ENCODE measurements at regions not wholly inside any gene's neighbourhood (a gene's known extent, or its start where the extent isn't known, plus 50 kb on each side); places are given as distances from the start of the nearest gene placed in this dataset.
A peak's percentile ranks its signal among the peaks of the same experiment; 100 is the strongest.

- intact Hi-C loops (cut with DNase I): no loop called here
Measured at GRCh38 chr5:124439609-124440008, 306.8 kb downstream of the ZNF608 start.

GRCh38 chr5:124438903-124439281, 307.5 kb downstream of the ZNF608 start:
- no peaks in the 10 kb centered on the region for H3K9me3 ChIP-seq (ENCODE audit: control insufficient read depth, low read length)
- intact Hi-C loops (cut with DNase I): no loop called here
- no peak overlapping the region for H3K27ac ChIP-seq (ENCODE audit: low read length)
- peak in 1 of 3 donors; percentile 47 for DNase-seq
- H3K4me1 ChIP-seq (ENCODE audit: control insufficient read depth, insufficient read depth, low read length): peaks cover 4% of the 10 kb centered on the region
- 32% methylated on average over 5 of the region's 5 CpGs for WGBS
- ATAC-seq: no peak
- H3K27me3 ChIP-seq (ENCODE audit: control insufficient read depth, insufficient read depth): no peaks in the 10 kb centered on the region
- H3K4me3 ChIP-seq (ENCODE audit: low read length): no peak overlapping the region

More at GRCh38 chr5:124439609-124440008, 306.8 kb downstream of the ZNF608 start:
- no peaks in the 10 kb centered on the region for H3K9me3 ChIP-seq (ENCODE audit: control insufficient read depth, low read length)
- WGBS: 97% methylated on average over 3 of the region's 3 CpGs
- H3K27me3 ChIP-seq (ENCODE audit: control insufficient read depth, insufficient read depth): no peaks in the 10 kb centered on the region
- DNase-seq: no peak
- H3K27ac ChIP-seq (ENCODE audit: low read length): no peak overlapping the region
- no peak for ATAC-seq
- no peak overlapping the region for H3K4me3 ChIP-seq (ENCODE audit: low read length)
- H3K4me1 ChIP-seq (ENCODE audit: control insufficient read depth, insufficient read depth, low read length): peaks cover 4% of the 10 kb centered on the region

GRCh38 chr5:124438026-124438902, 308.2 kb downstream of the ZNF608 start:
- no peaks in the 10 kb centered on the region for H3K27me3 ChIP-seq (ENCODE audit: control insufficient read depth, insufficient read depth)
- H3K4me3 ChIP-seq (ENCODE audit: low read length): no peak overlapping the region
- intact Hi-C loops (cut with DNase I): no loop called here
- H3K4me1 ChIP-seq (ENCODE audit: control insufficient read depth, insufficient read depth, low read length): peaks cover 4% of the 10 kb centered on the region
- no peaks in the 10 kb centered on the region for H3K9me3 ChIP-seq (ENCODE audit: control insufficient read depth, low read length)
- no peak overlapping the region for H3K27ac ChIP-seq (ENCODE audit: low read length)
- DNase-seq: no peak
- ATAC-seq: no peak
- WGBS: 86% methylated on average over 14 of the region's 14 CpGs

GRCh38 chr5:124436294-124436693, 310.1 kb downstream of the ZNF608 start:
- peaks cover 4% of the 10 kb centered on the region for H3K4me1 ChIP-seq (ENCODE audit: control insufficient read depth, insufficient read depth, low read length)
- no peaks in the 10 kb centered on the region for H3K9me3 ChIP-seq (ENCODE audit: control insufficient read depth, low read length)
- intact Hi-C loops (cut with DNase I): no loop called here
- DNase-seq (no peak), ATAC-seq (no peak)
- no peaks in the 10 kb centered on the region for H3K27me3 ChIP-seq (ENCODE audit: control insufficient read depth, insufficient read depth)
- WGBS: 95% methylated on average over 2 of the region's 2 CpGs
- no peak overlapping the region for H3K27ac ChIP-seq (ENCODE audit: low read length)
- H3K4me3 ChIP-seq (ENCODE audit: low read length): no peak overlapping the region

- Histone ChIP-seq H3K27ac (ENCODE audit: low read length) (no peak overlapping the region), H3K9me3 (ENCODE audit: control insufficient read depth, low read length) (no peaks in the 10 kb centered on the region), H3K27me3 (ENCODE audit: control insufficient read depth, insufficient read depth) (no peaks in the 10 kb centered on the region), H3K4me1 (ENCODE audit: control insufficient read depth, insufficient read depth, low read length) (no peaks in the 10 kb centered on the region), H3K4me3 (ENCODE audit: low read length) (no peak overlapping the region)
- DNase-seq (no peak), ATAC-seq (no peak)
- WGBS: 98% methylated on average over 1 of the region's 1 CpG
- intact Hi-C loops (cut with DNase I): no loop called here
Measured at GRCh38 chr5:124433170-124433569, 313.3 kb downstream of the ZNF608 start.

GRCh38 chr5:124421584-124421983, 324.9 kb downstream of the ZNF608 start:
- ATAC-seq (no peak), DNase-seq (no peak)
- no peak overlapping the region for H3K4me3 ChIP-seq (ENCODE audit: low read length)
- 83% methylated on average over 1 of the region's 1 CpG for WGBS
- no peaks in the 10 kb centered on the region for H3K27me3 ChIP-seq (ENCODE audit: control insufficient read depth, insufficient read depth)
- H3K9me3 ChIP-seq (ENCODE audit: control insufficient read depth, low read length): no peaks in the 10 kb centered on the region
- H3K4me1 ChIP-seq (ENCODE audit: control insufficient read depth, insufficient read depth, low read length): no peaks in the 10 kb centered on the region
- intact Hi-C loops (cut with DNase I): no loop called here
- no peak overlapping the region for H3K27ac ChIP-seq (ENCODE audit: low read length)

GRCh38 chr5:124420952-124421351, 325.5 kb downstream of the ZNF608 start:
- WGBS: 48% methylated on average over 2 of the region's 2 CpGs
- no peak for DNase-seq
- Histone ChIP-seq H3K4me3 (ENCODE audit: low read length) (no peak overlapping the region), H3K27ac (ENCODE audit: low read length) (no peak overlapping the region), H3K27me3 (ENCODE audit: control insufficient read depth, insufficient read depth) (no peaks in the 10 kb centered on the region), H3K4me1 (ENCODE audit: control insufficient read depth, insufficient read depth, low read length) (peaks cover 3% of the 10 kb centered on the region), H3K9me3 (ENCODE audit: control insufficient read depth, low read length) (no peaks in the 10 kb centered on the region)
- ATAC-seq: no peak
- intact Hi-C loops (cut with DNase I): no loop called here

GRCh38 chr5:124419531-124419930, 326.9 kb downstream of the ZNF608 start:
- Histone ChIP-seq H3K27ac (ENCODE audit: low read length) (no peak overlapping the region), H3K9me3 (ENCODE audit: control insufficient read depth, low read length) (no peaks in the 10 kb centered on the region), H3K4me1 (ENCODE audit: control insufficient read depth, insufficient read depth, low read length) (peaks cover 3% of the 10 kb centered on the region), H3K27me3 (ENCODE audit: control insufficient read depth, insufficient read depth) (no peaks in the 10 kb centered on the region), H3K4me3 (ENCODE audit: low read length) (no peak overlapping the region)
- DNase-seq: no peak
- no peak for ATAC-seq
- intact Hi-C loops (cut with DNase I): no loop called here
- 56% methylated on average over 2 of the region's 2 CpGs for WGBS

GRCh38 chr5:124418390-124418789, 328.0 kb downstream of the ZNF608 start:
- no peak overlapping the region for H3K27ac ChIP-seq (ENCODE audit: low read length)
- peaks cover 3% of the 10 kb centered on the region for H3K4me1 ChIP-seq (ENCODE audit: control insufficient read depth, insufficient read depth, low read length)
- ATAC-seq (no peak), DNase-seq (no peak)
- H3K27me3 ChIP-seq (ENCODE audit: control insufficient read depth, insufficient read depth): no peaks in the 10 kb centered on the region
- H3K9me3 ChIP-seq (ENCODE audit: control insufficient read depth, low read length): no peaks in the 10 kb centered on the region
- 94% methylated on average over 2 of the region's 2 CpGs for WGBS
- intact Hi-C loops (cut with DNase I): no loop called here
- no peak overlapping the region for H3K4me3 ChIP-seq (ENCODE audit: low read length)

GRCh38 chr5:124417196-124417595, 329.2 kb downstream of the ZNF608 start:
- no peak for ATAC-seq
- Histone ChIP-seq H3K9me3 (ENCODE audit: control insufficient read depth, low read length) (no peaks in the 10 kb centered on the region), H3K4me1 (ENCODE audit: control insufficient read depth, insufficient read depth, low read length) (peaks cover 3% of the 10 kb centered on the region), H3K4me3 (ENCODE audit: low read length) (no peak overlapping the region), H3K27ac (ENCODE audit: low read length) (no peak overlapping the region), H3K27me3 (ENCODE audit: control insufficient read depth, insufficient read depth) (no peaks in the 10 kb centered on the region)
- intact Hi-C loops (cut with DNase I): no loop called here
- no peak for DNase-seq

GRCh38 chr5:124416627-124417026, 329.8 kb downstream of the ZNF608 start:
- H3K9me3 ChIP-seq (ENCODE audit: control insufficient read depth, low read length): no peaks in the 10 kb centered on the region
- intact Hi-C loops (cut with DNase I): no loop called here
- peaks cover 3% of the 10 kb centered on the region for H3K4me1 ChIP-seq (ENCODE audit: control insufficient read depth, insufficient read depth, low read length)
- H3K27me3 ChIP-seq (ENCODE audit: control insufficient read depth, insufficient read depth): no peaks in the 10 kb centered on the region
- WGBS: 81% methylated on average over 3 of the region's 3 CpGs
- H3K27ac ChIP-seq (ENCODE audit: low read length): no peak overlapping the region
- no peak overlapping the region for H3K4me3 ChIP-seq (ENCODE audit: low read length)
- DNase-seq (no peak), ATAC-seq (no peak)

- Histone ChIP-seq H3K4me3 (ENCODE audit: low read length) (no peak overlapping the region), H3K4me1 (ENCODE audit: control insufficient read depth, insufficient read depth, low read length) (peaks cover 3% of the 10 kb centered on the region), H3K27ac (ENCODE audit: low read length) (no peak overlapping the region), H3K27me3 (ENCODE audit: control insufficient read depth, insufficient read depth) (no peaks in the 10 kb centered on the region), H3K9me3 (ENCODE audit: control insufficient read depth, low read length) (no peaks in the 10 kb centered on the region)
- ATAC-seq: no peak
- 97% methylated on average over 3 of the region's 3 CpGs for WGBS
- no peak for DNase-seq
- intact Hi-C loops (cut with DNase I): no loop called here
Measured at GRCh38 chr5:124414973-124415372, 331.5 kb downstream of the ZNF608 start.

Data from right cardiac atrium (tissue), 5 donors.